ENCODE measurements at regions not wholly inside any gene's neighbourhood (a gene's known extent, or its start where the extent isn't known, plus 50 kb on each side); places are given as distances from the start of the nearest gene placed in this dataset.

DNA sequence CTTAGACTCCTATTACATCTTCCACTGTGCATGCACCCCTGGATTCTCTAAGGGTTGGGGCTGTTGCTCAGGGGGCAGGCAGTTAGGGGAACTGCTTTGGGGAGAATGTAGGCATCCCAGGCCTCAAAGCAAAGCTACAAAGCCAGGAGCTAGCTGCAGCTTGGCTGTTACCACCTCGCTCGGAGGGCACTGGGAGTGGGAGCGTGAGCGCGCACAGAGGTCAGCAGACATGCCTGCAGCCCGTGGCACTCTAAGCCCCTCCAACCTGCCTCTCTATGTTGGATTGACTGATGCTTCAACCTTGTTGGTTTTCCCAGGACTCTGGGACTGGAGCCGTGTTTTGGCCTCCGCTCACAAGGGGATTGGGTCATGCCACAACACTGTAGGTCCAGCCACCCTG lies 69.8 kb downstream of the CPN2 start:
- no peak for TF ChIP-seq ZNF274 (IDR thresholded peaks at IDR 0.05; ENCODE audit: low read depth, low read length)
- TF ChIP-seq YY1 (IDR thresholded peaks at IDR 0.05; ENCODE audit: insufficient read depth, insufficient read length), result no peak
- TF ChIP-seq SUZ12 (IDR thresholded peaks at IDR 0.05; ENCODE audit: extremely low read depth, insufficient read depth, insufficient read length), result no peak
